Endodermal cell (in vitro differentiated cells): ENCODE measurements at regions not wholly inside any gene's neighbourhood (a gene's known extent, or its start where the extent isn't known, plus 50 kb on each side); places are given as distances from the start of the nearest gene placed in this dataset.

Experiments used
- DNase-seq: peaks from one replicate; pipeline ENCODE4 v3.0.0-alpha.2; 2017
- H3K27ac ChIP-seq: 2 replicates; pipeline ENCODE4 v1.5.1; 2013; ENCODE audit warnings: mild to moderate bottlenecking, low read depth, low read length, moderate library complexity
- H3K27me3 ChIP-seq: 2 replicates; pipeline ENCODE4 v1.6.1; 2013; ENCODE audit warnings: mild to moderate bottlenecking, low read length, moderate library complexity; ENCODE audit not compliant: insufficient read depth, control insufficient read depth, poor library complexity, severe bottlenecking
- H3K36me3 ChIP-seq: 2 replicates; pipeline ENCODE4 v1.7.0; 2013; ENCODE audit warnings: mild to moderate bottlenecking, low read length, moderate library complexity; ENCODE audit not compliant: control insufficient read depth, insufficient read depth
- H3K4me1 ChIP-seq: one replicate; pipeline ENCODE4 v1.7.0; 2013; ENCODE audit warnings: low read length; ENCODE audit not compliant: control insufficient read depth, insufficient read depth
- H3K4me3 ChIP-seq: 2 replicates; pipeline ENCODE4 v1.5.1; 2013; ENCODE audit warnings: mild to moderate bottlenecking, low read length, moderate library complexity
- H3K9ac ChIP-seq: 2 replicates; pipeline ENCODE4 v1.6.1; 2013; ENCODE audit warnings: mild to moderate bottlenecking, low read length, moderate library complexity; ENCODE audit not compliant: poor library complexity, severe bottlenecking; ENCODE audit errors: extremely low read depth
- H3K9me3 ChIP-seq: 2 replicates; pipeline ENCODE4 v1.6.1; 2013; ENCODE audit warnings: mild to moderate bottlenecking, low read length, moderate library complexity; ENCODE audit not compliant: control insufficient read depth
- H3K27ac Mint-ChIP-seq: 2 replicates; pipeline ENCODE4 v1.8.0; 2020; ENCODE audit warnings: mixed read lengths
- H3K27me3 Mint-ChIP-seq: 2 replicates; pipeline ENCODE4 v1.8.0; 2021; ENCODE audit warnings: mild to moderate bottlenecking, mixed read lengths; ENCODE audit not compliant: insufficient read depth
- H3K36me3 Mint-ChIP-seq: 2 replicates; pipeline ENCODE4 v1.8.0; 2020; ENCODE audit warnings: low read depth, mixed read lengths
- H3K4me1 Mint-ChIP-seq: 2 replicates; pipeline ENCODE4 v1.8.0; 2020; ENCODE audit warnings: mixed read lengths
- H3K4me3 Mint-ChIP-seq: 2 replicates; pipeline ENCODE4 v1.8.0; 2020; ENCODE audit warnings: mild to moderate bottlenecking, moderate library complexity, mixed read lengths
- H3K9me3 Mint-ChIP-seq: 2 replicates; pipeline ENCODE4 v1.8.0; 2020; ENCODE audit warnings: mild to moderate bottlenecking, mixed read lengths
- CTCF ChIP-seq: fragments of 200-600 bp; sonication (generic); conservative IDR thresholded peaks from 2 replicates; pipeline ENCODE4 v1.5.0; 2021; ENCODE audit warnings: antibody characterized with exemption, mild to moderate bottlenecking
- WGBS, 2 experiments: methylation state at CpG; one replicate each; pipeline versions ENCODE4 v1.1.5 to v1.1.7; 2013; ENCODE audit warnings: missing lambda C conversion rate in 2 of 2, mixed read lengths in 1 of 2; ENCODE audit not compliant: insufficient coverage in 1 of 2, insufficient read length in 1 of 2; 5-methylcytosine and 5-hydroxymethylcytosine counted together

GRCh38 chr6:15843226-15843625 is 180.4 kb upstream of the DTNBP1 start:
- no peak for DNase-seq
- 59 to 69% methylated on average over 3 to 4 of the region's 4 CpGs for whole genome bisulfite sequencing, 2 experiments

GRCh38 chr6:15842727-15843117 is 179.9 kb upstream of the DTNBP1 start:
- WGBS, 2 experiments = 91% methylated on average over 3 of the region's 3 CpGs; no CpG with 5 or more reads in 1 of the 2 experiments
- H3K36me3 ChIP-seq = no peaks in the 10 kb centered on the region
- H3K9me3 ChIP-seq = no peaks in the 10 kb centered on the region
- peaks cover 26% of the 10 kb centered on the region for H3K4me1 Mint-ChIP-seq
- H3K4me3 Mint-ChIP-seq = no peak overlapping the region
- H3K27me3 ChIP-seq = no peaks in the 10 kb centered on the region
- H3K4me1 ChIP-seq = no peaks in the 10 kb centered on the region
- no peak overlapping the region for H3K27ac Mint-ChIP-seq
- TF ChIP-seq CTCF = no peak
- H3K9ac ChIP-seq = no peak overlapping the region
- H3K36me3 Mint-ChIP-seq = no peaks in the 10 kb centered on the region
- H3K27ac ChIP-seq = no peak overlapping the region
- no peak overlapping the region for H3K4me3 ChIP-seq
- no peaks in the 10 kb centered on the region for H3K9me3 Mint-ChIP-seq
- no peak for DNase-seq
- H3K27me3 Mint-ChIP-seq = no peaks in the 10 kb centered on the region

More at GRCh38 chr6:15843226-15843625, 180.4 kb upstream of the DTNBP1 start:
- H3K9me3 ChIP-seq = no peaks in the 10 kb centered on the region
- H3K9ac ChIP-seq = no peak overlapping the region
- Mint-ChIP-seq H3K27me3 (no peaks in the 10 kb centered on the region), H3K4me1 (peaks cover 26% of the 10 kb centered on the region), H3K27ac (no peak overlapping the region), H3K4me3 (no peak overlapping the region), H3K36me3 (no peaks in the 10 kb centered on the region), H3K9me3 (no peaks in the 10 kb centered on the region)
- no peak overlapping the region for H3K4me3 ChIP-seq
- no peak overlapping the region for H3K27ac ChIP-seq
- no peaks in the 10 kb centered on the region for H3K27me3 ChIP-seq
- TF ChIP-seq CTCF = no peak
- no peaks in the 10 kb centered on the region for H3K4me1 ChIP-seq
- H3K36me3 ChIP-seq = no peaks in the 10 kb centered on the region

GRCh38 chr6:15841937-15842726 is 179.3 kb upstream of the DTNBP1 start:
- H3K27me3 ChIP-seq = no peaks in the 10 kb centered on the region
- H3K36me3 ChIP-seq = no peaks in the 10 kb centered on the region
- no peak overlapping the region for H3K4me3 ChIP-seq
- no peak overlapping the region for H3K9ac ChIP-seq
- Mint-ChIP-seq H3K9me3 (no peaks in the 10 kb centered on the region), H3K4me1 (peaks cover 26% of the 10 kb centered on the region), H3K36me3 (no peaks in the 10 kb centered on the region), H3K27ac (no peak overlapping the region), H3K27me3 (no peaks in the 10 kb centered on the region), H3K4me3 (no peak overlapping the region)
- no peak for DNase-seq
- WGBS, 2 experiments = 90 to 91% methylated on average over 7 to 9 of the region's 9 CpGs
- TF ChIP-seq CTCF = no peak
- no peak overlapping the region for H3K27ac ChIP-seq
- H3K9me3 ChIP-seq = no peaks in the 10 kb centered on the region
- no peaks in the 10 kb centered on the region for H3K4me1 ChIP-seq
